ENCODE measurements at regions not wholly inside any gene's neighbourhood (a gene's known extent, or its start where the extent isn't known, plus 50 kb on each side); places are given as distances from the start of the nearest gene placed in this dataset.

- H3K4me1 ChIP-seq = peaks cover under 1% of the 10 kb centered on the region
- Mint-ChIP-seq H3K27me3 (ENCODE audit: insufficient read depth, low read depth) (peaks cover 2% of the 10 kb centered on the region), H3K36me3 (no peaks in the 10 kb centered on the region), H3K4me1 (peaks cover 3% of the 10 kb centered on the region), H3K27ac (no peak overlapping the region), H3K4me3 (no peak overlapping the region), H3K9me3 (no peaks in the 10 kb centered on the region)
- H3F3A ChIP-seq (ENCODE audit: low read depth) = no peaks in the 10 kb centered on the region
- H3K79me2 ChIP-seq (ENCODE audit: low read depth) = no peaks in the 10 kb centered on the region
- no peaks in the 10 kb centered on the region for H3K9me3 ChIP-seq (ENCODE audit: low read depth)
- H3K36me3 ChIP-seq = no peaks in the 10 kb centered on the region
- TF ChIP-seq EZH2phosphoT487 (IDR thresholded peaks at IDR 0.05) = no peak
- TF ChIP-seq EZH2 (IDR thresholded peaks at IDR 0.05) = no peak
- no peak for TF ChIP-seq CTCF (IDR thresholded peaks at IDR 0.05)
- H4K20me1 ChIP-seq (ENCODE audit: low read depth) = no peaks in the 10 kb centered on the region
- no peak overlapping the region for H3K9ac ChIP-seq
- DNase-seq (ENCODE audit: low spot score) = no peak
- no peak overlapping the region for H3K4me2 ChIP-seq
- H3K27me3 ChIP-seq = no peaks in the 10 kb centered on the region
- no peak overlapping the region for H3K4me3 ChIP-seq
- H3K27ac ChIP-seq = no peak overlapping the region
- H2AFZ ChIP-seq (replicated peaks) = no peak overlapping the region
Observed at GRCh38 chr7:35499226-35499625, 195.7 kb downstream of the HERPUD2 start.

GRCh38 chr7:35498416-35498815, 196.5 kb downstream of the HERPUD2 start:
- no peak overlapping the region for H2AFZ ChIP-seq (replicated peaks)
- no peak for DNase-seq (ENCODE audit: low spot score)
- no peak overlapping the region for H3K4me3 Mint-ChIP-seq
- H3K4me2 ChIP-seq = no peak overlapping the region
- H3K4me1 ChIP-seq = no peaks in the 10 kb centered on the region
- no peak overlapping the region for H3K4me3 ChIP-seq
- H3K27me3 Mint-ChIP-seq (ENCODE audit: insufficient read depth, low read depth) = no peaks in the 10 kb centered on the region
- peaks cover 8% of the 10 kb centered on the region for H3K4me1 Mint-ChIP-seq
- no peaks in the 10 kb centered on the region for H3K36me3 Mint-ChIP-seq
- no peak overlapping the region for H3K27ac ChIP-seq
- TF ChIP-seq CTCF (IDR thresholded peaks at IDR 0.05) = no peak
- no peak for TF ChIP-seq EZH2 (IDR thresholded peaks at IDR 0.05)
- no peak for TF ChIP-seq EZH2phosphoT487 (IDR thresholded peaks at IDR 0.05)
- no peaks in the 10 kb centered on the region for H3K27me3 ChIP-seq
- H3K27ac Mint-ChIP-seq = no peak overlapping the region
- H3K9ac ChIP-seq = no peak overlapping the region
- no peaks in the 10 kb centered on the region for H3K9me3 Mint-ChIP-seq
- no peaks in the 10 kb centered on the region for H3K9me3 ChIP-seq (ENCODE audit: low read depth)
- no peaks in the 10 kb centered on the region for H3K36me3 ChIP-seq
- H3K79me2 ChIP-seq (ENCODE audit: low read depth) = no peaks in the 10 kb centered on the region
- no peaks in the 10 kb centered on the region for H4K20me1 ChIP-seq (ENCODE audit: low read depth)
- no peaks in the 10 kb centered on the region for H3F3A ChIP-seq (ENCODE audit: low read depth)

GRCh38 chr7:35495844-35496243, 199.1 kb downstream of the HERPUD2 start:
- Histone ChIP-seq H2AFZ (replicated peaks) (no peak overlapping the region), H3K27ac (no peak overlapping the region), H3K36me3 (no peaks in the 10 kb centered on the region), H3K27me3 (no peaks in the 10 kb centered on the region), H3K4me2 (no peak overlapping the region), H3K9me3 (ENCODE audit: low read depth) (no peaks in the 10 kb centered on the region), H3K79me2 (ENCODE audit: low read depth) (no peaks in the 10 kb centered on the region), H3F3A (ENCODE audit: low read depth) (no peaks in the 10 kb centered on the region), H3K4me1 (no peaks in the 10 kb centered on the region), H4K20me1 (ENCODE audit: low read depth) (no peaks in the 10 kb centered on the region), H3K9ac (no peak overlapping the region), H3K4me3 (no peak overlapping the region)
- DNase-seq (ENCODE audit: low spot score) = no peak
- TF ChIP-seq EZH2phosphoT487 (IDR thresholded peaks at IDR 0.05) (no peak), CTCF (IDR thresholded peaks at IDR 0.05) (no peak), EZH2 (IDR thresholded peaks at IDR 0.05) (no peak)
- Mint-ChIP-seq H3K27me3 (ENCODE audit: insufficient read depth, low read depth) (no peaks in the 10 kb centered on the region), H3K27ac (no peak overlapping the region), H3K9me3 (no peaks in the 10 kb centered on the region), H3K36me3 (no peaks in the 10 kb centered on the region), H3K4me1 (peaks cover 8% of the 10 kb centered on the region), H3K4me3 (no peak overlapping the region)

- no peak overlapping the region for H3K4me3 ChIP-seq
- H3K9me3 ChIP-seq (ENCODE audit: low read depth) = no peaks in the 10 kb centered on the region
- no peaks in the 10 kb centered on the region for H3K79me2 ChIP-seq (ENCODE audit: low read depth)
- H3K4me1 Mint-ChIP-seq = peaks cover 8% of the 10 kb centered on the region
- H3K4me1 ChIP-seq = no peaks in the 10 kb centered on the region
- H4K20me1 ChIP-seq (ENCODE audit: low read depth) = no peaks in the 10 kb centered on the region
- H3K27me3 ChIP-seq = no peaks in the 10 kb centered on the region
- no peaks in the 10 kb centered on the region for H3K36me3 ChIP-seq
- no peak overlapping the region for H3K4me3 Mint-ChIP-seq
- H3K27me3 Mint-ChIP-seq (ENCODE audit: insufficient read depth, low read depth) = no peaks in the 10 kb centered on the region
- H3K9me3 Mint-ChIP-seq = no peaks in the 10 kb centered on the region
- H3K27ac Mint-ChIP-seq = no peak overlapping the region
- no peak overlapping the region for H2AFZ ChIP-seq (replicated peaks)
- H3K27ac ChIP-seq = no peak overlapping the region
- TF ChIP-seq CTCF (IDR thresholded peaks at IDR 0.05) (no peak), EZH2 (IDR thresholded peaks at IDR 0.05) (no peak), EZH2phosphoT487 (IDR thresholded peaks at IDR 0.05) (no peak)
- H3F3A ChIP-seq (ENCODE audit: low read depth) = no peaks in the 10 kb centered on the region
- no peak overlapping the region for H3K4me2 ChIP-seq
- H3K9ac ChIP-seq = no peak overlapping the region
- no peak for DNase-seq (ENCODE audit: low spot score)
- H3K36me3 Mint-ChIP-seq = no peaks in the 10 kb centered on the region
Observed at GRCh38 chr7:35495377-35495776, 199.6 kb downstream of the HERPUD2 start.

Measured in neural progenitor cell (in vitro differentiated cells).